Activated CD4-positive, CD25-positive, alpha-beta regulatory T cell (primary cell): ENCODE measurements at regions not wholly inside any gene's neighbourhood (a gene's known extent, or its start where the extent isn't known, plus 50 kb on each side); places are given as distances from the start of the nearest gene placed in this dataset.
"Not testable (repeated sequence)": the region's sequence is repeated elsewhere in the genome, so short reads cannot be mapped to it uniquely, and the experiment has no call there.

Source experiments
- DNase-seq, 4 experiments: peaks; one replicate each; lab custom pipeline; 2025; lab: John Stamatoyannopoulos, UW

GRCh38 chr5:56382896-56383295 is 149.8 kb upstream of the ANKRD55 start:
- no peak for DNase-seq

- no peak for DNase-seq
Measured at GRCh38 chr5:56377573-56377972, 144.4 kb upstream of the ANKRD55 start.

- no peak for DNase-seq
Measured at GRCh38 chr5:56376128-56376527, 143.0 kb upstream of the ANKRD55 start.

- no peak for DNase-seq
Measured at GRCh38 chr5:56375011-56375410, 141.9 kb upstream of the ANKRD55 start.

- not testable (repeated sequence) for DNase-seq
Measured at GRCh38 chr5:56372491-56372890, 139.4 kb upstream of the ANKRD55 start.

GRCh38 chr5:56369361-56369811 is 136.3 kb upstream of the ANKRD55 start:
- DNase-seq = no peak

GRCh38 chr5:56367748-56368147 is 134.6 kb upstream of the ANKRD55 start:
- DNase-seq = no peak

- no peak for DNase-seq
Measured at GRCh38 chr5:56366986-56367385, 133.9 kb upstream of the ANKRD55 start.

- no peak for DNase-seq
Measured at GRCh38 chr5:56361398-56361797, 128.3 kb upstream of the ANKRD55 start.

- DNase-seq = no peak
Measured at GRCh38 chr5:56360816-56361215, 127.7 kb upstream of the ANKRD55 start.

GRCh38 chr5:56359809-56360685 is 126.9 kb upstream of the ANKRD55 start:
- no peak for DNase-seq

GRCh38 chr5:56358703-56359681 is 125.9 kb upstream of the ANKRD55 start:
- no peak for DNase-seq

GRCh38 chr5:56358046-56358445 is 124.9 kb upstream of the ANKRD55 start:
- no peak for DNase-seq

GRCh38 chr5:56357426-56357825 is 124.3 kb upstream of the ANKRD55 start:
- DNase-seq = no peak

- no peak for DNase-seq
Measured at GRCh38 chr5:56356836-56357160, 123.7 kb upstream of the ANKRD55 start.

- no peak for DNase-seq
Measured at GRCh38 chr5:56356121-56356835, 123.1 kb upstream of the ANKRD55 start.

GRCh38 chr5:56354836-56355235 is 121.7 kb upstream of the ANKRD55 start:
- no peak for DNase-seq

GRCh38 chr5:56352808-56353590 is 119.9 kb upstream of the ANKRD55 start:
- DNase-seq = no peak

- DNase-seq = no peak
Measured at GRCh38 chr5:56350597-56351170, 117.6 kb upstream of the ANKRD55 start.

- no peak for DNase-seq
Measured at GRCh38 chr5:56350011-56350596, 117.0 kb upstream of the ANKRD55 start.

GRCh38 chr5:56349461-56349860 is 116.3 kb upstream of the ANKRD55 start:
- no peak for DNase-seq
